ENCODE measurements at regions not wholly inside any gene's neighbourhood (a gene's known extent, or its start where the extent isn't known, plus 50 kb on each side); places are given as distances from the start of the nearest gene placed in this dataset.

DNA sequence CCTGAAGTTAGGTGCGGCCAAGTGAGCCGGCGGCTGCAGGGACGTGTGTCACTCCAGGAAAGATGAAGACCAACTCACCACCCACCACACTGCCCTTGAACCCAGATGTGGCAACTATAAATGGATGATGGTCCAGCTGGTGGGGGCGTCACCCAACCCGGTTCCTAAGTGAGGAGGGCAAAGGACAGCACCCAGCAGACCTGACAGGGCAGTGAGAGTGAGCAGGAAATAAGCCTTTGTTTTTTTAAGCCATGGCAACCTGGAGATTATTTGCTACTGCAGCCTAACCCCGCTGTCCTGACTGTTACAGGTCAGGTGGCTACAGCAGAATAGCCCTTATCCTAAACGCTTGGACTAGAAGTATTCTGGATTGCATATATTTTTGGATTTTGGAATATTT lies 228.9 kb downstream of the CTTN start:
- DNase-seq (ENCODE audit: low read depth): no peak

DNA sequence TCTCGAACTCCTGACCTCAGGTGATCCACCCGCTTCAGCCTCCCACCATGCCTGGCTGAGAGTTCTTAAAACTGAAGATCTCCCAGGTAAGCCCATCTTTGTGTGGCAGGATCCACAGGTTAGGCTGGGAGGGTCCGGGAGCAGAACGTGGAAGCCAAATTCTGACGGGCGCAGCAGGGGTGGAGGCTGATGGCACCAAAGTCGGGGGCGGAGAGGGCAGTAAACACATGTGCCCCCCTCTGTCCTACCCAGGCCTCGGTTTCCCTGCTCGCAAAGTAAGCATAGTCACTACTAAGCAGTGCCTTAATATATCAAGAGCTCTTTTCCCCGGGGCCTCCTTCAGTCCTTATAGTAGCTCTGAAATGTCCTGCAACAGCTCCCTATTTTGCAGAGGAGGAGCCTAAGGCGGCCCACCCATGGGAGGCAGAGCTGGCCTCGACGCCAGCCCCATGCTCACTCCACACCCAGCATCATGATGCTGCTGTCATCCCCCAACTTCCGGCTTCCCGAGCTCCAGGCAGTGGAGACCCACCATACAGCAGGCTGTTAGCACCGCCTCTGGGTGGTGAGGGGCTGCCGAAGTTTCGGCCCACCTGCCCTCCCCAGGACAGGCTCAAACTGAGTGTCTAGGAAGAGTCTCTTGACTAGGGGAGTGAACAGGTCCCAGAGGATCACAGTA lies 230.0 kb downstream of the CTTN start:
- no peak for DNase-seq (ENCODE audit: low read depth)

DNA sequence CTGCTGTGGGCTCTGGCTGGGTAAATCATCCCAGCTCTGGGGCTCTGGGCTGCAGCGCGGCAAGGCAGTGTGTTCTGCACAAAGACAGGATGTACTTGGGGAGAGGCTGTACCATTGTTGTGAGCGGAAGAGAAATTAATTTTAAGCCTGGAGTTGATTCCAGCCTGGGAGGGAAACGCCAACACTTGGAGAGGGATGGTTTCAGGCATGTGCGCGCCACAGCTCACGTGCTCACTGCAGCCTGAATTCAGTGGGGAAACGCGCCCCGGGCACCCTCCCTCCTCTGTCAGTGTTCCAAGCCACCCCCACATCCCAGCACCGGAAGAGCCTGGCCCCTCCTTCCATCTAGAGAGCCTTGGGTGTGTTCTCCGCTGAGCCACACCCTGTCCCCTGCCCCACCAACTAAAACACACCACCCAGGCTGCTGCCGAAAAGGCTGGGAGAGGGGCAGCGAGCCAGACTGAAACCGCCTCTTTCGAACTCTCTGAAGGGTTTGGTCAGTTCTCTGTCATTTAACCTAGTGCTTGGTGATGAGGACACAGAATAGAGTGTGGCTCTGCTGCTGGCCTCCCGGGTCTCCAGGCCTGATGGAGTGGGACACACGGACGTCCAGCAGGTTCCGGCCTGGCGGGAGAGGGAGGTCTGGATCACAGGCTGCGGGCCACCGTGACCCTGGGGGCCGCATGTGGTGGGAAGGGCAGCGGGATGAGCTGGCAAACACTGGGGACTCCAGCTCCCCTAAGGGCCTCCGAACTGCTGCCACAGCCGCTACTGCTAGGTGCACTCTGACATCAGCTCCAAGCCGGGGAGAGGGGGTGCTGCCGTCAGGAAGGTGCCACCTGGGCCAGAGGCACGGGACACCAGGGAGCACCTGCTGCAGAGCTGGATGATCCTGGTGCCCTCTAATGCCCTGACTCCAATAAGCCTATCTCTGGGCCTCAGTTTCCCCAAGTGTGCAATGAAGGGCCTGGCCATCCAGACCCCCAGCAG lies 230.8 kb downstream of the CTTN start:
- DNase-seq (ENCODE audit: low read depth): no peak

DNA sequence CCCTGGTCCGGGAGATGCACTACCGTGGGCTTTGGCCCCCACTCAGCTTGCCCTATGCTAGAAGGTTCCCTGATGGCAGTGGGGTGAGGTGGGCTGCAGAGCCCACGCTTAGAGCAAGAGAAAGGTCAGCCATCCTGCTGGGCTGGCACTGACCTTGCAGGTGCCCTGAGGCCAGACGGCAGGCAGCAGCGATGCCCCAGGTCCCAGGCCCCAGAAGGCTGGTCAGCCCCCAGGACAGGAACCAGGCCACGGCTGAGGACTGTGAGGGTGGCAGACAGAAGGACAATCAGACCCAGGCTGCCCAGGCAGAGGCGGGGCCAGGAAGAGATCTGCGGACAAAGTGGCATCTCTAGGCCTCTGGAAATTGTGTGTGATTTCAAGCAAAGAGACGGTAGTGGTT lies 231.7 kb downstream of the CTTN start:
- no peak for DNase-seq (ENCODE audit: low read depth)

DNA sequence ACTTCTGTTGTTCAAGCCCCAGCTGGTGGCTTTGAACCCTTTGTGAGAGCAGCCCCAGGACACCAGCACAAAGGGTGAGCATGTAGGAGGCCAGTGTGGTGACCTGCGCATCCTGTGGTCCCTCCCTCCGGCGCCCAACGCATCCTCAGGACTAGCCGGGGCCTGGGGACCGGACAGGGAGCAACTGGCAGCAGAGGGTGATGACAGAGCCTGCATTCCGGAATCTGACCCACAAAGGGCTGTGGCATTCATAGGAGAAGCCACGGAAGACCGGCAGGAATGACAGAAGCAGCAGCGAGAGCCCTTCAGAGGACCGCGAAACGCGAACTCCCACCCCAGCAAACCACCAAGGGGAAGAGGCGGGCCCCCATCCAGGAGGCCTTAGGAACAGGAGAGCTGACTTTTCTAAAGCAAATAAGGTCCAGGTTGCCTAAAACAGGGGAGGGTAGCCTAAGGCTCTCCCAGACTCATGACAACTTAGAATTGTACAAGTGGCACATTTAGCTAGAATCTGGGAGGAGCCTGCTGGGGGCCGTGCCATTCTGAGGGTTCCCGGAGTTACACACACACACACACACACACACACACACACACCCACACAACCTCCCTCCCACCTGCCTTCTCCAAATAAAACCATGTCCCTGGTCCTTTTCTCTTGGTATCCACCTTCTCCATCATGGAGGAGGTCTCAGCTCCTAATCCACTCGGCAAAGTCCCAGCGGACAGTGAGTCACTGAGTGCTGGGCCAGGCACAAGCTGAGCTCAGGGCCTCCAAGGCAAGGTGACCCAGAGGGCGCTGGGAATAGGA lies 232.7 kb downstream of the CTTN start:
- DNase-seq (ENCODE audit: low read depth): no peak

DNA sequence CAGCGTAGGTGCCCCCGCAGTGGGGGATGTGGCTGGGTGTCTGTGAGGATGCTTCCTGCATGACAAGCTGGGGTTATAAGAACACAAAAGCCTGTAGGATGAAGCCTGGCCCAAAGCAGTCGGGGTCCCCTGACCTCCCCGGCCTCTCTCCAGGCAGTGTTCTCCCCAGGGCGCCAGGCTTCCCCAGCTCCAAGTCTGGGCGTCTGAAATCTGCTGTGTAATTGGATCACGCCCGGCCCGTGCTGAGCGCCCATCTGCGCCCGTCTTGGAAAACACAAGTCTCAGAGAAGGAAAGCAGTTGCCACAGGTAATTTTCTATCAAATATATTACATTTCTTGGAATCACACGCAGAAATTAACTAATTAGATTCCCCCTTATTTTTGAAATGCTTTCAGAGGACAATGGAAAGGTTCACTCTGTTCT lies 233.3 kb downstream of the CTTN start:
- DNase-seq (ENCODE audit: low read depth): no peak

DNA sequence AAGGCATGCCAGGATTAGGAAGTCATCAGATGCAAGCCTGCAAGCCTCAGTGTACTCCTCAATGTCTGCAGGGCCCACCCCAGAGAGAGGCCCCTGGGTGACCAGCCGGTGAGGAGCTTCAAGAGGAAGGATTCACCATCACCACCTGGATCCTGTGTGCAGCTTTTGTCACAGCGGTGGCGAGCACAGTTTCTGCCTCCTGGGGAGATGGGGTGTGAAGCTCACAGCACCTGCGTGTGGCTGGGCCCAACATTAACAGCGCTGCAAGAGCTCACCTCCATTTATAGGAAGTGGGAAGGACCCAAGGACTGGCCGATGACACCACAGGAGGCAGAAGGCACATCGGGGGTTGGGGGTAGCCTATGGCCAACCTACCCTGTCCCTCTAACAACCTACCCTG lies 235.3 kb downstream of the CTTN start:
- no peak for DNase-seq (ENCODE audit: low read depth)

DNA sequence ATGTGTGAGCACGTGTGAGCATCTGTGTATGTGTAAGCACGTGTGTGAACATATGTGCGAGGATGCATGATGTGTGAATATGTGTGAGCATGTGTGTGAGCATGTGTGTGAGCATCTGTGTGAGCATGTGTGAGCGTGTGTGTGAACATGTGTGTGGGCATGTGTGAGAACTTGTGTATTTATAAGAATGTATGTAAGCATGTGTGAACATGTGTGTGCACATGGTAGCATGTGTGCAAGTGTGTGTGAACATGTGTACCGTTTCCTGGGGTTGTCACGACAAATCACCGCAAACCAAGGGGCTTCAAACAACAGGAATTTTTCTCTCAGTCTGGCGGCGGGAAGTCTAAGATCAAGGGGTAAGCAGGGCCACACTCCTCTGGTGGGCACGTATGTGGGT lies 238.3 kb downstream of the CTTN start:
- no peak for DNase-seq (ENCODE audit: low read depth)

DNA sequence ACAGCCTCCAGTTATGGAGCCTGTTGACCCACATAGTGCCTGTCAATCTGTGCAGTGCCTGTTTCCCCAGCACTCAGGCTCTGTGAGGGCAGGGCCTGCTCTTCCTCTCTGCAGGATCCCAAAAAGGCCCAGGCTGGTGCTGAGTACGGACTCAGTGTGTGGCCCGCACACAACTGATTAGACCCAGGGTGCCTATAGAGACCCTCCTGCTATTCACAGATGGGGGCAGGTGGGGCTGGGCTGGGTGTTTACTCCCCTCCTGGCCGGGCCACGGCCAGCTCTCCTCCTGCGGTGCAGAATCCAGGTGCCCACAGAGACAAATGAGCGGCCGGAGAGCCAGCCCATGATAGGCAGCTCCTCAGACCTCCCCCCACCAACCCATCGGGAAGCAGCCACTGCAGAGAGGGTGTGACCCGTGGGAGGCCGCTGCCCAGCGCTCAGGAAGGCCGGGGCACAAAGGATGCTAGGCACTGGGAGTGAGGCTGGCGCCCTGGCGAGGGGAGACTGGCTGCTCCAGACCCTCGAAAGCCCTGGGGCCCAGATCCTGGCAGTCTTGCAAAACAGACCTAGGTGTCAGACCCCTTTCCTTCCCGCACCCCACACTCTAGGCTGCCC lies 239.0 kb downstream of the CTTN start:
- no peak for DNase-seq (ENCODE audit: low read depth)

DNA sequence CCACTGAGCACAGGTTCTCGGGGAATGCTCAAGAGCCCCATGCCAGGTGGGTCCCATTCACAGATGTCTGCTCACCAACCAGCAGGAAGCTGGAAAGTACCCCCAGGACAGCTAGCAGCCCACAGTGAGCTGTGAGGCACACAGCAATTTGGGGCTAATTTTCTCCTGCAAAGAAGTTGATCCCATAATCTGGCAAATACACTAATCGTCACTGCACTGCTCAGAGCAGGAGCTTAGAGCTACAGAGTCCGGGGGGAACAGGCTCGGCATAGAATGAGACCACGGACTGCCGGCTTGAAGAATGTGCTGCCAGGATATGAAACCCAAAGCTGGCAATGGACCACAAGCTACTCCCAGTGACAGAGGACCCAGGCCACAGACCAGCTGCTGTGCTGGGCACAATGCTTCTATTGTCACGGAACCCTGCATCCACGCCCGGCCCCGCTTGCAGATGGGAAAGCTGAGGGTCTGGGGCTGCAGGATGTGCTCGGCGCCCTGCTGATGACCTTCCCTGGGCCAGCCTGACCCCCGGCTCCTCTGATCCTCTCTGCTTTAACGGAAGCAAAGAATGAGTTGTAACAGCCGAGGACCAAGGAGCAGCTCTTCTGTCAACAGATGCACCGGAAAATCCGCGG lies 239.7 kb downstream of the CTTN start:
- no peak for DNase-seq (ENCODE audit: low read depth)

DNA sequence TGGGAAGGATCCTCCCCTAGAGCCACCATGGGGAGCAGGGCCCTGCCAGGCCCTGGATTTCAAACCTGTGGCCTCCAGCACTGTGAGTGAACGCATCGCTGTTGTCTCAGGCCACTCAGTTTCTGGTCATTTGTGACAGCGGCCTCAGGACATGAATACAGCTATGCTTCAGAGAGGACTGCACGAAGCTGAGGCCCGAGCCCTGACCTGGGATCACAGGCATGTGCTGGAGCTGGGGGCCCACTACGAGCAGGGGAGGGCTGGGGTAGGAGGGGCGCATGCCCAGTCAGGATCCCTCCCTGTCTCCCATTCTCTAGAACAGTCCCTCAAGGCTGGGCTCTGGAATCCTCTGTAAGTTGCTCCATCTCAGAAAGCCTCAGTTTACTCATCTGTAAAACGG lies 242.1 kb downstream of the CTTN start:
- DNase-seq (ENCODE audit: low read depth): no peak

DNA sequence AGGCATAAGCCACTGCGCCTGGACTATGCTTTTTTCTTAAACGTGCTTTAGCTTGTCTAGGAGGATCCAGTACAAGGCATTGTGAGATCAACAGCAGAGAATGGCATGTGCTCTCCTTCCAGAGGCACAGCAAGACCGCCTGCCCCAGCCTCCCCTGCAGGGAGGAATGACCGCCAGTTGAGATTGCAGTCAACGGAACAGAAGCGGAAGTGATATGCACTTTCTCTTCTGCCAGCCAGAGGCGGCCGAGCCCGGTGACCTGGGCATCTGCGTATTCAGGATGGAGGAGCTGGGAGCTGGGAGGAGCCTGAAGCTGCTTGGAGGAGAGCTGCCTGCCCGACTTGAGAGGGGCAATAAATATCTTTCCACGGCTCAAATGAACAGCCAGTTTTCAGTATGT lies 243.0 kb downstream of the CTTN start:
- no peak for DNase-seq (ENCODE audit: low read depth)

DNA sequence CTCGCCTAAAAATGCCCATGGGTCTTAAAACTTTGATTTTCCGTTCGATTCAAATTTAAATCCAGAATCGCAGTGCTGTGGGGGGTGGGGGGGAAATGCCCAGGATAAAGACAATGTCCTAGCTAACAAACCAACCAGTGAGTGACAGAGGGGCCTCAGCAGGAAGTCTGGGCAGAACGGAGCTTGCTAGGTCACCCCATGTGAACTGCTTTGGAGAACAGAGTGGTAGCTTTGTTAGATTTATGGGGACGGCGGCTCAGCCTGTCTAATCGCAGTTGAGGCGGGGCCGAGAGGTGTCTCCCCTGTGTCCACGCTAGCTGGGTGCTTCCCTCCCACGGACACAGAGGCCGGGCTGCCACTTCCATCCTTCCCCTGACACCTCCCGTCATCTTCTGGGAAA lies 243.9 kb downstream of the CTTN start:
- no peak for DNase-seq (ENCODE audit: low read depth)

DNA sequence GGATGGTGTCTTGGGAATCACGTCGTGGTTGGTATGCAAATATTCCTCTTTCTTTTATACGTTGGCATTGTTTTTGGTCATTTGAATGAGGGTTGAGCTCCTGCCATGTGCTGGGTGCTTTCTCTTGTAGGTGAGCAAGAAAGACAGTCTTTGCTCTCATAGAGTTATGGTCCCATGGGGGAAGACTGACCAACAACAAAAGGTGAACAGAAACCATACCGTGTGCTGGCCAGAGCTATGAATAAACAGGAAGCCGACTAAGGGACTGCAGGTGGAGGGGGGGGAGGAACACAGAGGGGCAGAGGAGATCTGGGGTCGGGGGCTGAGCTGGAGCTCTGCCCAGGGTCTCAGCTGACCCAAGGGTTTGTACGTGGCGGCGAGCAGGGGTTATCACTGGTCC lies 245.3 kb downstream of the CTTN start:
- no peak for DNase-seq (ENCODE audit: low read depth)

DNA sequence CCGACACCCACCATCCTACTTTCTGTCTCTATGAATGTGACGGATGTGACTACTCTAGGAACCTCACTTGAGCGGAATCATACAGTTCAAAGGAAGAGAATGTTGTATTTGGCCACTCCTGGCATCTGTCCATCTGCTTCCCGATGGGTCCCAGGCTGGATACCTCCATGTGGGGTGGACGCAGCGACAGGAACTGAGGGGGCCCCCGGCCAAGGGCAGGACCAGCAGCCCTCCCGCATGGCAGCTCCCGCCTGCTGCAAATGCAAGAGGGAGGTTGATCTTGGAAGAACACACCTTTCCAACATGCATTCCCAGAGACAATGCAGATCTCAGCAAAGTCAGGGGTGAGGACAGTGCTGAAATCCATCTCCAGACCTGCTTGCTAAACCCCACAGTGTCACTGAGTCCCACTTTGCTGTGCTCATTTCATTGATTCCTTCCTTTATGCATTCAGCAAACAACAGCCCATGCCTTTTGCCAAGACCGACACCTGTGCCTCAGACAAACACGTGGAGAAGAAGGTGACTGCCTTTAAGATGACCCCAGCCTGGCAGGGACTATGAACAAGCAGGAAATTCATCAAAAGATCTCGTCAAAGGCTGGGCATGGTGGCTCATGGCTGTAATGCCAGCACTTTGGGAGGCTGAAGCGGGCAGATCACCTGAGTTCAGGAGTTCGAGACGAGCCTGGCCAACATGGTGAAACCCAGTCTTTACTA lies 246.2 kb downstream of the CTTN start:
- no peak for DNase-seq (ENCODE audit: low read depth)

DNA sequence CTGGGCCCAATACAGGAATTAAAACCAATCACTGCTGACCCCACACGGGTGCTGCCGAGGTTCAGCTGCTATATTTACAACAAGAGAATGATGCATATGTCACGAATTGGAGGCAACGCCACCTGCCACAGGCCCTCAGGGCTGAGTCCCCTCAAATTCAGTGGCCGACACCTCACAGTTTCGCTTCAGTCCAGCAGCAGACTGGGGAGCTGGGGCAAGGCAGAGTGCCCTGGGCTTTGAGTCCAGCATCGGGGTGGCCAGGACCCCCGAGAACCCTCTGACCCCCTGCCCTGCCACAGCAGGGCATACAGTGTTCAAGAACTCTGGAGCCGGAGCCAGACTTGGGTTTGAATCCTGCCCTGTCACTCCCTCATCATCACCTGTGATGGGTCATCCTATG lies 247.2 kb downstream of the CTTN start:
- no peak for DNase-seq (ENCODE audit: low read depth)

DNA sequence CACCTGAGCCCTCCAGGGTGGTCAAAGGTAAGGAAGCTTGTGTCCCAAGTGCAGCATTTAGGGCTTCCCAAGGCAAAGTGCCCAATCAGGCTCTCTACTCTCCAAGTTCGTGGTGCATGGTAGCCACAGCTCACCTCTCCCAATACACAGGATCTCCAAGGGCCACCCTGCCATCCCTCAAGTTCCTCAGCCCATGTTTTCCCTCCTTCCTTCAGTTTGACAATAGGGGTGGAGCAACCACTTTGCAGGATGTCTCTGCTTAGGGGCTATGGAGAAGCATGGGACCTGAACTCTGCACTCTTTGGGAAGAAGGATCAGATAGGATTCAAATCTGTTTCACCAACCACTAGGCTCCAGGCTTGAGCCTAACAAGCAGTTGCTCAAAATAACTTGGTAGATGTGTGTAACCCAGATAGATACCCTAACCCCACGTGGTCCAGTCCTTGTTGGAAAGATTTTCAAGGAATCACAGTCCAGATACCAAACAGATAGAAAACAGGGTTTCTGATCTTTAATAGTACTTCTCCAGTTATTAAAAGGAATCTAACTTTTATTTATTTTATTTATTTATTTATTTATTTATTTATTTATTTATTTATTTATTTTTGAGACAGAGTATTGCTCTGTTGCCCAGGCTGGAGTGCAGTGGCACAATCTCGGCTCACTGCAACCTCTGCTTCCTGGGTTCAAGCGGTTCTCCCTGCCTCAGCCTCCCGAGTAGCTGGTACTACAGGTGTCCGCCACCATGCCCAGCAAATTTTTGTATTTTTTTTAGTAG lies 248.1 kb downstream of the CTTN start:
- DNase-seq (ENCODE audit: low read depth): no peak

DNA sequence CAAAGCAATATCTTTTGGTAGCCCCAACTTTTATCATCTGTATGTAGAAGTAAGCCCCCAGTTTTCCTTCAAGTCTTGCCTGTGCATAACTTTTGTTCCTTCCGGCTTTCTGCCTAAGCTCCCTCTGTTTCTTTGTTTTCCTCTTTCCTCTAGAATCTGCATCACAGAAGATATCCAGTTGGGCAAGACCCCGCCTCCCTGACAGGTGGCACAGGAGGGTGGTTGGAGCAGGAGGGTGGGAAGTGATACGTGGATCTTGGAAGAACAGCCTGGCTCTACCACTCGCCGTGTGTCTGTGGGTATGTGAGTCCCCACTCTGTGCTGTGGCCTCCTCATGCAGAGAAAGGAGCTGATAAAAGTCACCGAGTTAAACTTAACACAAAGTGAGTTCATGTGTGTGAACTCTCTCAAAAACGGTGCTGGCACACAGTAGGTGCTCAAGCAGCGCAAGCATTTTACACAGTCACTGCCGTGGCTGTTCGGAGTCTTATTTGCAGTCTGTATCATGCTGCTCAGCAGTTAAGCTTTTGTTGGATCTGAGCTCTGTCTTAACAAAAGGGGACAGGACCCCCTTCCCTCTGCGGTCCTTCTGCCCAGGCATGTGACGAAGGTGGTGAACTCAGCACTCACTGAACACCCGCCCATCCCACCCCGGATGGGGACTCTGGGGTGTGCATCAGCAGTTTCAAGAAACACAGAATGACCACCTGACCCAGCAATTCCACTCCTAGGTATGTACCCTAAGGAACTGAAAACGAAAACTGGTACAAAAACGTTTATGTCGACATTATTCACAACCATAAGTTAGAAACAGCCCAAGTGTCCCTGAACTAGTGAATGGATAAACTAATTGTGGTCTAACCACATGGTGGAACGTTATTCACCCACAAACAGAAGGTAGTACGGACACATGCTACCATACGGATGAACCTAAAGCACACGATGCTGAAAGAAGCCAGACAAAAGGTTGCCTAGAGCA lies 249.1 kb downstream of the CTTN start:
- DNase-seq (ENCODE audit: low read depth): no peak
